ENCODE measurements at regions not wholly inside any gene's neighbourhood (a gene's known extent, or its start where the extent isn't known, plus 50 kb on each side); places are given as distances from the start of the nearest gene placed in this dataset.

- H3K9me3 ChIP-seq (replicated peaks) = no peaks in the 10 kb centered on the region
- H3K36me3 ChIP-seq = no peaks in the 10 kb centered on the region
- H3K27ac ChIP-seq (replicated peaks) = no peak overlapping the region
- H3K27me3 ChIP-seq (ENCODE audit: low read depth) = peaks cover 5% of the 10 kb centered on the region
- no peak for TF ChIP-seq CTCF (IDR thresholded peaks at IDR 0.05; ENCODE audit: borderline replicate concordance)
- DNase-seq = no peak
- no peak overlapping the region for H3K4me3 ChIP-seq
- intact Hi-C loops (cut with micrococcal nuclease) = loop anchor here (10.0 kb wide), 1 partner anchor 880 kb away; no protein-coding TSS in a partner anchor
- H3K4me1 ChIP-seq = no peaks in the 10 kb centered on the region
Observed at GRCh38 chr1:214124915-214125314, 137.1 kb downstream of the PROX1 start.

- no peaks in the 10 kb centered on the region for H3K4me1 ChIP-seq
- H3K27me3 ChIP-seq (ENCODE audit: low read depth) = peaks cover 5% of the 10 kb centered on the region
- TF ChIP-seq CTCF (IDR thresholded peaks at IDR 0.05; ENCODE audit: borderline replicate concordance) = no peak
- no peaks in the 10 kb centered on the region for H3K36me3 ChIP-seq
- H3K9me3 ChIP-seq (replicated peaks) = no peaks in the 10 kb centered on the region
- no peak overlapping the region for H3K27ac ChIP-seq (replicated peaks)
- H3K4me3 ChIP-seq = no peak overlapping the region
- intact Hi-C loops (cut with micrococcal nuclease) = loop anchor here (10.0 kb wide), 1 partner anchor 881 kb away; no protein-coding TSS in a partner anchor
- DNase-seq = no peak
Observed at GRCh38 chr1:214125819-214126218, 138.0 kb downstream of the PROX1 start.

GRCh38 chr1:214126697-214127146 is 138.9 kb downstream of the PROX1 start:
- TF ChIP-seq CTCF (IDR thresholded peaks at IDR 0.05; ENCODE audit: borderline replicate concordance) = no peak
- intact Hi-C loops (cut with micrococcal nuclease) = loop anchor here (10.0 kb wide), 1 partner anchor 882 kb away; no protein-coding TSS in a partner anchor
- H3K4me3 ChIP-seq = no peak overlapping the region

GRCh38 chr1:214127705-214128104 is 139.9 kb downstream of the PROX1 start:
- Histone ChIP-seq H3K4me1 (no peaks in the 10 kb centered on the region), H3K27me3 (ENCODE audit: low read depth) (peaks cover 5% of the 10 kb centered on the region), H3K9me3 (replicated peaks) (no peaks in the 10 kb centered on the region), H3K27ac (replicated peaks) (no peak overlapping the region), H3K4me3 (no peak overlapping the region), H3K36me3 (no peaks in the 10 kb centered on the region)
- no peak for TF ChIP-seq CTCF (IDR thresholded peaks at IDR 0.05; ENCODE audit: borderline replicate concordance)
- intact Hi-C loops (cut with micrococcal nuclease) = loop anchor here (10.0 kb wide), 1 partner anchor 883 kb away; no protein-coding TSS in a partner anchor
- no peak for DNase-seq

More at GRCh38 chr1:214126697-214127146, 138.9 kb downstream of the PROX1 start:
- Histone ChIP-seq H3K27me3 (ENCODE audit: low read depth) (peaks cover 5% of the 10 kb centered on the region), H3K4me1 (no peaks in the 10 kb centered on the region), H3K27ac (replicated peaks) (no peak overlapping the region), H3K9me3 (replicated peaks) (no peaks in the 10 kb centered on the region), H3K36me3 (no peaks in the 10 kb centered on the region)
- DNase-seq = no peak

- Histone ChIP-seq H3K9me3 (replicated peaks) (no peaks in the 10 kb centered on the region), H3K36me3 (no peaks in the 10 kb centered on the region), H3K27me3 (ENCODE audit: low read depth) (peaks cover 25% of the 10 kb centered on the region), H3K4me3 (no peak overlapping the region), H3K27ac (replicated peaks) (no peak overlapping the region), H3K4me1 (no peaks in the 10 kb centered on the region)
- intact Hi-C loops (cut with micrococcal nuclease) = no loop called here
- DNase-seq = no peak
- TF ChIP-seq CTCF (IDR thresholded peaks at IDR 0.05; ENCODE audit: borderline replicate concordance) = no peak
Observed at GRCh38 chr1:214135886-214136285, 145.1 kb upstream of the SMYD2 start.
